Keratinocyte (primary cell): ENCODE measurements at regions not wholly inside any gene's neighbourhood (a gene's known extent, or its start where the extent isn't known, plus 50 kb on each side); places are given as distances from the start of the nearest gene placed in this dataset.

Experiments
- DNase-seq: peaks from one replicate; pipeline ENCODE4 v3.0.0-alpha.2; 2011; ENCODE audit warnings: low read depth, missing footprints, low spot score
- FAIRE-seq: peaks from 2 replicates; lab custom pipeline; 2011; peaks lifted over from hg19 to GRCh38; lab: Jason Lieb, UNC
- H2AFZ ChIP-seq: 2 replicates; pipeline ENCODE4 v1.6.0; 2012; ENCODE audit warnings: low read length, control low read depth, inconsistent platforms; ENCODE audit not compliant: control insufficient read depth
- H3K27ac ChIP-seq: 2 replicates; pipeline ENCODE4 v1.5.1; 2011; ENCODE audit warnings: low read length; ENCODE audit not compliant: control insufficient read depth, insufficient read depth
- H3K27me3 ChIP-seq: 3 replicates; pipeline ENCODE4 v1.6.0; 2011; ENCODE audit warnings: low read length; ENCODE audit not compliant: control insufficient read depth, insufficient read depth; ENCODE audit errors: extremely low read depth
- H3K36me3 ChIP-seq, 2 experiments: 2 replicates in 1 of 2; 3 replicates in 1 of 2; pipeline ENCODE4 v1.5.1; 2011; ENCODE audit warnings: low read length in 2 of 2, mild to moderate bottlenecking in 1 of 2; ENCODE audit not compliant: control insufficient read depth in 2 of 2, insufficient read depth in 2 of 2; ENCODE audit errors: extremely low read depth in 1 of 2
- H3K4me1 ChIP-seq: 3 replicates; pipeline ENCODE4 v1.5.1; 2011; ENCODE audit warnings: low read length; ENCODE audit not compliant: control insufficient read depth, insufficient read depth; ENCODE audit errors: extremely low read depth
- H3K4me2 ChIP-seq: 3 replicates; pipeline ENCODE4 v1.6.0; 2011; ENCODE audit warnings: low read depth, low read length; ENCODE audit not compliant: control insufficient read depth, insufficient read depth; ENCODE audit errors: extremely low read depth
- H3K4me3 ChIP-seq, 3 experiments: fragments of 200-600 bp in 1 of 3; sonication (generic) in 1 of 3; 2 replicates in 2 of 3; 3 replicates in 1 of 3; pipeline ENCODE4 v1.5.1; 2011 to 2016; ENCODE audit warnings: low read length in 3 of 3, mild to moderate bottlenecking in 3 of 3, control low read depth in 2 of 3, inconsistent platforms in 1 of 3, low read depth in 1 of 3, mixed read lengths in 1 of 3, mixed run types in 1 of 3, moderate library complexity in 1 of 3; ENCODE audit not compliant: control insufficient read depth in 2 of 3, insufficient read depth in 2 of 3; ENCODE audit errors: extremely low read depth in 1 of 3
- H3K79me2 ChIP-seq: 2 replicates; pipeline ENCODE4 v1.6.0; 2012; ENCODE audit warnings: low read length; ENCODE audit not compliant: control insufficient read depth, insufficient read depth
- H3K9ac ChIP-seq: 3 replicates; pipeline ENCODE4 v1.6.0; 2011; ENCODE audit warnings: low read length; ENCODE audit not compliant: control insufficient read depth, insufficient read depth; ENCODE audit errors: extremely low read depth
- H3K9me1 ChIP-seq: 3 replicates; pipeline ENCODE4 v1.6.0; 2011; ENCODE audit warnings: low read length; ENCODE audit not compliant: control insufficient read depth, insufficient read depth; ENCODE audit errors: extremely low read depth
- H3K9me3 ChIP-seq: 2 replicates; pipeline ENCODE4 v1.5.1; 2012; ENCODE audit warnings: low read depth, low read length; ENCODE audit not compliant: control insufficient read depth
- H4K20me1 ChIP-seq: 3 replicates; pipeline ENCODE4 v1.6.0; 2011; ENCODE audit warnings: low read length; ENCODE audit not compliant: control insufficient read depth, insufficient read depth; ENCODE audit errors: extremely low read depth
- CTCF ChIP-seq, 3 experiments: IDR thresholded peaks in 1 of 3; conservative IDR thresholded peaks in 1 of 3; optimal IDR thresholded peaks in 1 of 3; 2 replicates in 2 of 3; 3 replicates in 1 of 3; pipeline versions ENCODE3 to v1.5.1; 2011; ENCODE audit warnings: low read length in 3 of 3, mild to moderate bottlenecking in 3 of 3, moderate library complexity in 2 of 3, control low read depth in 1 of 3, inconsistent platforms in 1 of 3; ENCODE audit not compliant: insufficient read depth in 2 of 3; ENCODE audit errors: extremely low read depth in 1 of 3
- EZH2 ChIP-seq: IDR thresholded peaks from one replicate; pipeline ENCODE4 v1.6.1; 2012; ENCODE audit warnings: inconsistent platforms, mild to moderate bottlenecking, low read length, moderate library complexity
- dilution Hi-C: fragments of 300-500 bp; cut with MboI; formaldehyde crosslinking; loops from one replicate; pipeline ENCODE4 v1.7.0; 2020; ENCODE audit warnings: low sequenced_read_pairs; ENCODE audit not compliant: extremely low pct_ligation_motif_present

DNA sequence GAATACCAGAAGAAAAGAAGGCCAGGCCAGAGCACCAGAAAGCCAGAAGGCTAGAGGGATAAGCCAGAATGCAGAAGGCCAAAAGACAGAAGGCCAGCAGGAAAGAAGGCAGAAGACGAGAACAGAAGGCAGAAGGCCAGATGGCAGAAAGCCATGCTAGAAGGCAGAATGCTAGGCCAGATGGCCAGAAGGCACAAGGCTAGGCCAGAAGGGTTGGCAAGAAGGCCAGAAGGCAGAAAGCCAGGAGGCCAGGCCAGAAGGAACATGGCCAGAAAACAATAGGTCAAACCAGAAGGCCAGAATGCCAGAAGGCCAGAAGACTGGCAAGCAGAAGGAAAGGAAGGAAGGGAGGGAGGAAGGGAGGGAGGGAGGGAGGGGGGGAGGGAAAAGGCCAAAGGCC lies 188.8 kb downstream of the TUBA3C start:
- FAIRE-seq: no peak
- Histone ChIP-seq H3K36me3 (no peaks in the 10 kb centered on the region), H3K9me1 (no peaks in the 10 kb centered on the region), H3K4me3 (no peak overlapping the region), H3K9ac (no peak overlapping the region), H3K4me1 (peaks cover 2% of the 10 kb centered on the region), H3K79me2 (no peaks in the 10 kb centered on the region), H3K9me3 (no peaks in the 10 kb centered on the region), H3K27ac (no peak overlapping the region), H3K27me3 (no peaks in the 10 kb centered on the region), H3K4me2 (no peak overlapping the region), H2AFZ (no peak overlapping the region), H4K20me1 (no peaks in the 10 kb centered on the region)
- no peak for TF ChIP-seq EZH2
- no peak for TF ChIP-seq CTCF (optimal IDR thresholded peaks at IDR 0.05 in 1 of 3, IDR thresholded peaks at IDR 0.05 in 1 of 3, conservative IDR thresholded peaks at IDR 0.05 in 1 of 3; ENCODE audit: extremely low read depth in 1 of 3, insufficient read depth in 2 of 3, low read length in 3 of 3)
- no peak for DNase-seq
- dilution Hi-C loops: no loop called here

DNA sequence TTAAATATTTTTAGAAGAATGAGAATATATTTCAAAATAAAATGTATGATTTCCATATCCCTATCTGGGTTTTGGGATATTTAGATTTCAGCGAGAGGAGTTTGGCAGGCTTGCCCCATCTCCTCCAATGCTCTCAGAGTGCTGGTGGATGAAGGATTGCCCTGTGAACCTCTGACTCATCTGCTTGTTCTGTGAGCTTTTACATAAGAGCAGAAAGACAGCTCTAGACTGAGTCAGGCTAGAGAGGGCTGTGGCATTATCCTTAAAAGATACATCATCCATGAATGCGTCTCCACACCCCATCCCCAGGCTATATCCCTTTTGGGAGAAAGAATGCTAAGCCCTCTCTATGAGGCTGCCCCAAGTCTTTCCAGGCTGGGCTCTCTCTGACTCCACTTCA lies 190.6 kb downstream of the TUBA3C start:
- FAIRE-seq (no peak), DNase-seq (peak; percentile 23)
- Histone ChIP-seq H3K4me1 (peaks cover 2% of the 10 kb centered on the region), H3K9me1 (no peaks in the 10 kb centered on the region), H4K20me1 (no peaks in the 10 kb centered on the region), H3K9me3 (no peaks in the 10 kb centered on the region), H3K36me3 (no peaks in the 10 kb centered on the region), H3K27me3 (no peaks in the 10 kb centered on the region), H3K27ac (no peak overlapping the region), H3K79me2 (no peaks in the 10 kb centered on the region), H3K4me2 (no peak overlapping the region), H3K9ac (no peak overlapping the region), H3K4me3 (no peak overlapping the region), H2AFZ (no peak overlapping the region)
- no peak for TF ChIP-seq EZH2
- no peak for TF ChIP-seq CTCF (optimal IDR thresholded peaks at IDR 0.05 in 1 of 3, IDR thresholded peaks at IDR 0.05 in 1 of 3, conservative IDR thresholded peaks at IDR 0.05 in 1 of 3; ENCODE audit: extremely low read depth in 1 of 3, insufficient read depth in 2 of 3, low read length in 3 of 3)
- dilution Hi-C loops: no loop called here
